ENCODE measurements at regions not wholly inside any gene's neighbourhood (a gene's known extent, or its start where the extent isn't known, plus 50 kb on each side); places are given as distances from the start of the nearest gene placed in this dataset.

DNA sequence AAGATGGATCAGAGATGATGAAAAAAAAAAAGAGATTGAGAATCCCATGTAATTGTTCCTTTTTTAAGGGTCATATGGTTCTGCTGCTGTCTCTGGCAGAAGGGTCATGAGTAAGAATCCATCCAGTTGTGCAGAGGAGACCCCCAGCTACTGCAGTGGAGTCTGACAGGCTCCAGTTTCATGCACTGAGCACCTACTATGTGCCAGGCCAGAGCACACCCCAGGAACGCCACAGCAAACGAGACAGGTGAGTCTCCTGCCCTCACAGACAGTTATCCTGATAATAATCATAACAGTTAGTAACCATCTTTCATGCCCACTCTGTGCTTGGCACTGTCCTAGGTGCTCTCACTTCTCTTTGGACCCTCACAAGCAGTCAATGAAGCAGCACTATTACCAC, 420.0 kb downstream of the MATN1 start:
- TF ChIP-seq, protein P1, sequence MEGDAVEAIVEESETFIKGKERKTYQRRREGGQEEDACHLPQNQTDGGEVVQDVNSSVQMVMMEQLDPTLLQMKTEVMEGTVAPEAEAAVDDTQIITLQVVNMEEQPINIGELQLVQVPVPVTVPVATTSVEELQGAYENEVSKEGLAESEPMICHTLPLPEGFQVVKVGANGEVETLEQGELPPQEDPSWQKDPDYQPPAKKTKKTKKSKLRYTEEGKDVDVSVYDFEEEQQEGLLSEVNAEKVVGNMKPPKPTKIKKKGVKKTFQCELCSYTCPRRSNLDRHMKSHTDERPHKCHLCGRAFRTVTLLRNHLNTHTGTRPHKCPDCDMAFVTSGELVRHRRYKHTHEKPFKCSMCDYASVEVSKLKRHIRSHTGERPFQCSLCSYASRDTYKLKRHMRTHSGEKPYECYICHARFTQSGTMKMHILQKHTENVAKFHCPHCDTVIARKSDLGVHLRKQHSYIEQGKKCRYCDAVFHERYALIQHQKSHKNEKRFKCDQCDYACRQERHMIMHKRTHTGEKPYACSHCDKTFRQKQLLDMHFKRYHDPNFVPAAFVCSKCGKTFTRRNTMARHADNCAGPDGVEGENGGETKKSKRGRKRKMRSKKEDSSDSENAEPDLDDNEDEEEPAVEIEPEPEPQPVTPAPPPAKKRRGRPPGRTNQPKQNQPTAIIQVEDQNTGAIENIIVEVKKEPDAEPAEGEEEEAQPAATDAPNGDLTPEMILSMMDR (IDR thresholded peaks at IDR 0.05; ENCODE audit: borderline replicate concordance, insufficient read depth, low read depth, low read length): no peak
- no peak overlapping the region for H3K4me3 ChIP-seq (ENCODE audit: low read depth, low read length)

DNA sequence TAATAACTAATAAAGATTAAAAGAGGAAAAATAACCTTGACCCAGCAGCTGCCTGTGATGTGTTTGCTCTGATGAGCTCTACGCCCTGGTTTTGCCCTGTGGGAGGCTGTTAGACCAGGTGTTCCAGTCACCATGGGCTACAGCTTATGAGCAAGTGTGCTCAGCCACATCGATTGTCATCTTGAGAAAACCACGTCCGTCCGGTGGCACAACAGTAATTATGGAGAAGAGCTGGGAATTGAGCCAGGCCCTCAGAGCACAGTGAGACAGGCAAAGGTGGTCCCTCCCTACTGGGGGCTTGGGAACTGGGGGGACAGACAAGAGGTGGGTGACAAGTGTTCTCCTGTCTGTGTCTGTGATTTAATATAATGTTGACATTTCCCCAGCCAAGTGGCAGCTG, 420.5 kb downstream of the MATN1 start:
- TF ChIP-seq, protein P1 (IDR thresholded peaks at IDR 0.05; ENCODE audit: borderline replicate concordance, insufficient read depth, low read depth, low read length): no peak

DNA sequence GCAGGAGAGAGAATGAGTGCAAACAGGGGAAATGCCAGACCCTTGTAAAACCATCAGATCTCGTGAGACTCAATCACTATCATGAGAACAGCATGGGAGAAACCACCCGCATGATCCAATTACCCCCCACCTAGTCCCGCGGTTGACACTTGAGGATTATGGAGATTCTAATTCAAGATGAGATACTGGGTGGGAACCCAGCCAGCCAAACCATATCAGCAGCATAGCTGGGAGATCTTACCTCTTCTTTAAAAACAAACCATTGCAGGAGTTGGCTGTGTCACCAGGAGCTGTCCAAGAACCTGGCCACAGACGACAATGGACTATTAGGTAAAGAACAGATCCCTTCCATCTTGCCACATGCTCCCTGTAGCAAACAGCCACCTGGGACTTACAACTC, 422.7 kb downstream of the MATN1 start:
- no peak overlapping the region for H3K4me3 ChIP-seq (ENCODE audit: low read depth, low read length)
- TF ChIP-seq, protein P1 (IDR thresholded peaks at IDR 0.05; ENCODE audit: borderline replicate concordance, insufficient read depth, low read depth, low read length): no peak

More for the DNA sequence above, 420.5 kb downstream of the MATN1 start:
- H3K4me3 ChIP-seq (ENCODE audit: low read depth, low read length): no peak overlapping the region

DNA sequence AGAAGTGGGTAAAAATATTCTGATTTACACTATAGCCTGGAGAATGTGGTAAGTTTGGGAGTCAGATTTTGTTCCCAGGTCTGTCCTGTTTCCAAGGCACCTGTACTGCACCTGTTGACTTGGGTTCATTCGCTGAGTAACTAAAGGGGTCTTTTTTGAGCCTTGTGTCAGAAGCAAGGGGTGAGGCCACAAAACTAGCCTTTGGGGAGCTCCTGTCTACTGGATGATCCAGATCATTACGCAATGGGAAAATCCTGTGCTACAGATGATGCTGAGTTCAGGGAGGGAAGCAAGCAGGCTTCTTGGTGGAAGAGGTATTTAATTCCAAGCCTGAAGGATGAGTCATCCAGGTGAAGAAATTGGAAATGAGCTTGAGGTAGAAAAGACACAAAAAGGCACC, 424.0 kb downstream of the MATN1 start:
- no peak overlapping the region for H3K4me3 ChIP-seq (ENCODE audit: low read depth, low read length)
- TF ChIP-seq, protein P1 (IDR thresholded peaks at IDR 0.05; ENCODE audit: borderline replicate concordance, insufficient read depth, low read depth, low read length): no peak

DNA sequence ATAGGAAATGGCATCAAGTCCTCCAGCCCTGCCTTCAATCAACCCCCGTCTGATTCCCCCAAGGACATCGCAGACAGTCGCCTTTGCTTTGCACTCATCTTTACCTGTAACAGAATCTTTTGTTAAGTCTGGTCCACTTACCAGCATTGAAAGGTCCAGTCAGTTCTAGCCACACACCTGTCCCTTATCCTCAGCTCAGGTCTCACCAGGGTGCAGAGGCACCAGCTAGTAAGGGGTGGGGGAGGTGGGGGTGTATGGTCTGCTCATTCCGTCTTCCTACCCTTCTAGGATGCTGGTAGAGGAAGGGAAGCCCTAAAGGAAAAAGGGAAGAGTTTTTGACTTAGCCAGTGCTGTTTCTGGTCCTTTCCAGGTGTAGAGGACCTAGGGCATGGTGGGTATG, 427.7 kb downstream of the MATN1 start:
- no peak overlapping the region for H3K4me3 ChIP-seq (ENCODE audit: low read depth, low read length)
- TF ChIP-seq, protein P1 (IDR thresholded peaks at IDR 0.05; ENCODE audit: borderline replicate concordance, insufficient read depth, low read depth, low read length): no peak

DNA sequence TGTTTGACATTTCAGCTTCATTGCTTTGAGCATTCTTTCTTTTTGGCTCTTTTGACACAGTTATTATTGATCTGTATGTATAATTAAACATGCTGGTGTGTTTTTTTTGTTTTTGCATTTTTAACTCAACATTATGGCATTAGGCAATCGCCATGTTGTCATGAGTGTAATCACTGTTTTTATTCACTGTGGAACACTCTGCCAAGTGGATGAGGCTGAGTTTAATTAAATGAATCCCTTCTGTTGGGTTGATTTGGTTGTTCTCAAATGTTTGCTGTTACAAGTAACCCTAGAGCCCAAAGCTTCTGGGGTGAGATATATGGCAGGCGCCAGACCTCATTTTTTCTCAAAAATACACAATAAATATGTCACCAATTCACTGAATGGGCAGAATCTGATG, 428.1 kb downstream of the MATN1 start:
- TF ChIP-seq, protein P1 (IDR thresholded peaks at IDR 0.05; ENCODE audit: borderline replicate concordance, insufficient read depth, low read depth, low read length): no peak
- H3K4me3 ChIP-seq (ENCODE audit: low read depth, low read length): no peak overlapping the region

DNA sequence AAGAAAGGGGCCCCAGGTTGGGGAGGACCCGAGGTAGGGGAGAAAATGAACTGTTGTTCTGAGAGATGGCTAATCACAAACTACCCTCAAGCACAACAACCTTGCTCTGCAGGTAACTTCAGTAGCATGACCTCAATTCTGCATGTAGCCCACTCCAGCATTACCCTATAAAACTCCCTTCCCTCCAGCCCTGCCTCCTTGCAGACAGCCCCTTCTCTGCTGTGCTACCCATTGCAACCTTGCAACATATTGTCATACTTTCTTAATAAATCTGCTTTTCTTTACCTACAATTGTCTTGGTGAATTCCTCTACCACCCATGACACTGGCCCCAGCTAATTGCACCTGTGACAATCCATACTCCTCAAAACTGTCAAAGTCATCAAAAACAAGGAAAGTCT, 428.9 kb downstream of the MATN1 start:
- H3K4me3 ChIP-seq (ENCODE audit: low read depth, low read length): no peak overlapping the region
- TF ChIP-seq, protein P1 (IDR thresholded peaks at IDR 0.05; ENCODE audit: borderline replicate concordance, insufficient read depth, low read depth, low read length): no peak

Data from GM12875 (cell line).